Testis (tissue), 2 donors: ENCODE measurements at regions not wholly inside any gene's neighbourhood (a gene's known extent, or its start where the extent isn't known, plus 50 kb on each side); places are given as distances from the start of the nearest gene placed in this dataset.

Source experiments
- CTCF ChIP-seq, 3 experiments: fragments of 450-650 bp in 2 of 3; fragments of 200-600 bp in 1 of 3; sonication (generic) in 1 of 3; IDR thresholded peaks; one replicate each; pipeline ENCODE4 v1.5.1; 2016 to 2019; ENCODE audit warnings: antibody characterized with exemption in 3 of 3, mild to moderate bottlenecking in 2 of 3, moderate library complexity in 1 of 3
- POLR2A ChIP-seq: fragments of 450-650 bp; IDR thresholded peaks from one replicate; pipeline ENCODE4 v1.6.1; 2017; ENCODE audit warnings: antibody characterized with exemption, mild to moderate bottlenecking, moderate library complexity

GRCh38 chr12:62044450-62045135 is 215.6 kb upstream of the USP15 start:
- no peak for TF ChIP-seq CTCF (IDR thresholded peaks at IDR 0.05)
- no peak for TF ChIP-seq POLR2A
